HG02970 (cell line): ENCODE measurements at regions not wholly inside any gene's neighbourhood (a gene's known extent, or its start where the extent isn't known, plus 50 kb on each side); places are given as distances from the start of the nearest gene placed in this dataset.

Experiments used
- ATAC-seq: cut with Tn5 transposase; IDR thresholded peaks from one replicate; pipeline ENCODE4 v1.9.1; 2021; ENCODE audit warnings: mild to moderate bottlenecking, moderate library complexity, moderate number of reproducible peaks; ENCODE audit not compliant: unreplicated experiment, low FRiP score

GRCh38 chr18:40760251-40760650 is 1194.8 kb upstream of the PIK3C3 start:
- ATAC-seq: no peak

DNA sequence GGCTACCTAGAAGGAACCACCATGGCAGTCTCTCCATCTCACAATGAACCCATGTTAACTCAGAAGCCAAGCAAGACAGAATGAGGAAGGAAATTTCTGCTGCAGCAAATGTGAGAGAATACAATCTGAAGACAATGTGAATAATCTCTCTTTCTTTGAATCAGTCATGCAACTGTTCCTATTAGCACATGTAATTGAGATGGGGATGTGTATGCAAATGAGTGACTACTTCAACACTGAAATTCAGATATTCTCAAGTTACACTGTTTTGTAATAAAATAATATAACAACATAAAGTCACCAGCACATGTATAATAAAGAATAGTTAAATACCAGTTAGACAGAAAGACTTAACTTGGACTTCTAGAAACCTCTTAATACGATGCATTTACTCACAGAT is 1200.6 kb upstream of the PIK3C3 start:
- no peak for ATAC-seq

DNA sequence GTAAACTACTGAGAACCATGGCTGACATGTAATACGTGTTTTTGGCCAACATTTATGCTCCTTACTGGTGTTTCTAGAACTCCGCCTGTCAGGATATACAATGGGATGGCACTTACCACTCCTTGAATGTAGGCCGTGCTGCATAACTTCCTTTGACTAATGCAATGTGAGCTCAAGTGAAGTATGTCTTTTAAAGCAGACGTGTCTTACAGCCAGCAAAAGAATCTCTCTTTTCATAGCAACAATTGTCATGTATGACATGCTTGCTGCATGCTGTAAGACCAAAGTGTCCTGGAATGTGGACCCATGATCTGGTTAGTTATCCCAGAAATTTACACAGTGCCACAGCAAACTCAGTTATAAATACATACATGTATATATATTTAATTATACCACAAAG is 1202.7 kb upstream of the PIK3C3 start:
- ATAC-seq: no peak

- ATAC-seq: no peak
These were observed 1203.8 kb upstream of the PIK3C3 start for GRCh38 chr18:40751186-40751585.

GRCh38 chr18:40739029-40739428 is 1216.0 kb upstream of the PIK3C3 start:
- no peak for ATAC-seq

GRCh38 chr18:40738321-40738880 is 1216.6 kb upstream of the PIK3C3 start:
- ATAC-seq: no peak

DNA sequence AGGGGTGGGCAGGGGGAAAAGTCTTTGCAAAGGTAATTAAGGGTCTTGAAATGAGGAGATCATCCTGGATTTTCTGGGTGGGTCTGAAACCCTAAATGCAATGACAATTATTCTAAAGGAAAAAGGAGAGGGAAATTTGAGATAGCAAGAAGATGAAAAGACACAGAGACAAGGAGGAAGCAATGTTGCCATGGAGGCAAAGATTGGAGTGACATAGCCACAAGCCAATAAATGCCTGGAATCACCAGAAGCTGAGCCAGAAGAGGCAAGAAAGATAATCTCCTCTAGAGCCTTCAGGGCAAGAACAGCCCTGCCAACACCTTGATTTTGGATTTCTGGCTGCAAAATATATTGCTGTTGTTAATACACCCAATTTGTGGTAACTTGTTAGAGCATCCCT is 1246.3 kb upstream of the PIK3C3 start:
- no peak for ATAC-seq

- ATAC-seq: no peak
These were observed 1247.2 kb upstream of the PIK3C3 start for GRCh38 chr18:40707797-40708196.

DNA sequence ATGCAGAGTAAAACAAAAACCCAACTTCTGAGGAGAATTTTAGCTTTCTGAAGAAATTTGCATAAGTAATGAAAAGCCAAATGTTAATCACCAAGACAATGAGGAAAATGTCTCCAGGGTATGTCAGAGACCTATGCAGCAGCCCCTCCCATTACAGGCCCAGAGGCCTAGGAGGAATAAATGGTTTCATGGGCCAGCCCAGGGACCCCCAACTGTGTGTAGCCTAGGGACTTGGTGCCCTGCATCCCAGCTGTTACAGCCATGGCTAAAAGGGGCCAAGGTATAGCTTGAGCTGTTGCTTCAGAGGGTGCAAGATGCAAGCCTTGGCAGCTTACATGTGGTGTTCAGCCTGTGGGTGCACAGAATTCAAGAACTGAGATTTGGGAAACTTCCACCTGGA is 1256.9 kb upstream of the PIK3C3 start:
- ATAC-seq: no peak

DNA sequence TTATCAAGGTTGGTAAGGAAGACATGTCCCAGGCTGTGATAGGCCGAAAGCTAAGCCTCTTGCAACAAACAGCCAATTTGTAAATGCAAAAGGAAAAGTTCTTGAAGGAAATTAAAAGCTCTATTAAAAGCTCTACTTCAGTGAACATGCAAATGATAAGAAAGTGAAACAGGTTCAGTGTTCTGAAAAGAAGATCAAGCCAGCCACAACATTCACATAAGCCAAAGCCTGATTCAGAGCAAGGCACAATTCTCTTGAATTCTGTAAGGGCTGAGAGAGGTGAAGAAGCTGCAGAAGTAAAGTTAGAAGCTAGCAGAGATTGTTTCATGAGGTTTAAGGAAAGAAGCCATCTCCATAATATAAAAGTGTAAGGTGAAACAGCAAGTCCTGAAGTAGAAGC is 1259.5 kb upstream of the PIK3C3 start:
- no peak for ATAC-seq

GRCh38 chr18:40692871-40693270 is 1262.2 kb upstream of the PIK3C3 start:
- no peak for ATAC-seq

GRCh38 chr18:40690062-40690461 is 1265.0 kb upstream of the PIK3C3 start:
- no peak for ATAC-seq

DNA sequence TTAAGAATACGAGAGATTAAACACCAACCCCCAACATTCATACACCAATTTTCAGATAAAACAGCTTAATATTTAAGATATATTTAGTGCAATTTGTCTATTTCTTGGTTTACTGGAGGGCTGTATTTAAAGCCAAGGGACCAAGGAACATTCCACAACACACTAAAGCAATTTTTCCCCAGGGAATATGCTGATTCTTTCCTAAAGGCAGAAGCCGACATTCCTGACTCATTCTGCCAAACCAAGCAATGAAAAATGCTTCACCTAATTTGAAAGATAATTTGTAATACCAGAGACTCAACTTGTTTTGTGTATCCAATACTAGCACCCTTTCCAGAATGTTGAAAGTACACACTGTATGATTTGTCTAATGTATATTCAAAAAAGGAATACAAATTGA is 1267.6 kb upstream of the PIK3C3 start:
- ATAC-seq: no peak

DNA sequence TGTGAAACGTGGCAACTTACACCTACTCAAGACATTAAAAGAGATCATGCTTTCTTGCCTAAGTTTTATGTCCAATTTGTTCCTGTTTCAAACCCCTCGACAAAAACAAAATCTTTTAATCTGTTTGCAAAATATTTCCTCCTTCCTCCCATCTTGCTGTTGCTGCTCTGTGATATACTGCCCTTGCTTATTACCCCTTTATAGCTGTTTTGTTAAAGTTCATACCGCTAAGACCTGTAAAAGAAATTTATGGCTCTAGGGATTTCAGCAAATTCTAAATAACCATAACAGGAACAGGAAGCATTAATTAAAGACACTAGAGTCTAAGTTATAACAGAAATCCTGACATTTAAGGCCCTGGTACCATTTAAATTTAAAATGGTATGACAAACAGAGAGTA is 1268.2 kb upstream of the PIK3C3 start:
- no peak for ATAC-seq

DNA sequence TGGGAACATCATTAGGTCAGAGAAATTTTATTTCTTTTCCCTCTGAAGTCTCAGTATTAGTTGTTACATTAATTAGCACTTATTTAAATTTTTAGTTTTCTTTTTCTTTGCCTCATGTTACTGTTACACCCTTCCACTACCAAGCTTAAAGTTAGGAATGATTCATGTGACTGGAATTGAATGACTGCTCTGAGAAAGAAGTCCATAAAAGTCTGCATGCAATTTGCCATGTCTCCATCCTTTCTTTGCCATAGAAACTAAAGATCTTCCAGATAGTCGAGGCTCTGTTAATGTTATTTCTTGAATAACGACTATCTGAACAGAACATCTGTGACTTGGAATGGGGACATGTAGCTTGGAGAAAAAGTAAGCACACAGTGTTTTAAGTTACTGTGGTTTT is 1269.8 kb upstream of the PIK3C3 start:
- ATAC-seq: no peak

DNA sequence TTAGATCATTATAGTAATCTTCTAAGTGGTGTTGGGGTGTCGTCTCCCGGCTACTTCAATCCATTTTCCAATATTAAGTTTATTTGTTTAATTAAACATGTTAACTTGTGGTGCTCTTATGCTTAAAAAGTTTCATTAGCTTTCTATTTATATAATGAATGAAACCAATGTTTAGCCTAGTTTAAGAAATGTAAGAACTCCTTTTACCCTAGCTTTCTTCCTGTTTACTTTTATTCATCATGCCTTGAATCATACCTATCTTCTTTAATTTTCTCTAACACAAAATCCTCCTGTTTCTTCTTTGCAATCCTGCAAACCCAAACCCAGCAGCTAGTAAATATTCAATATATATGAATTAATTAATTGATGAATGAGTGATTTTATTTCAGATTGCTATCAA is 1276.7 kb upstream of the PIK3C3 start:
- no peak for ATAC-seq

GRCh38 chr18:40676668-40677067 is 1278.4 kb upstream of the PIK3C3 start:
- no peak for ATAC-seq

GRCh38 chr18:40673150-40673549 is 1281.9 kb upstream of the PIK3C3 start:
- ATAC-seq: no peak

DNA sequence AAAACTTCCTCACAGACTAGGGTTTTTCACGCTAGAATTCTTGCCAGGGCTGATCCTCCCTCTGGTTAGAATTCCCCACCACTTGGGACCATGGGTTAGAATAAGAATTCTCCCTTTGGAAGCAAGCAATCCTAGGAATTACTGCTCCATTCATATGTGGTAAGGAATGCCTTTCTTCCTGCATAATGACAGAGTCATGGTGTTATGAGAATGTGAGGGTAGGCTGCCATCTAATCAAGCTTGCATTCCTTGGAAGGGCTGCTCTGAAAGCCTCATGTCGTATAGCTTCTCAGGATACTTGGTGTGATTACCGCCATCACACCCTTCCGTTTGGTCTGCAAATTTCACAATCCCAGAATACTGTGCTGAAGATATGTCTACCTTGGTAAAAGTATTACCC is 1282.4 kb upstream of the PIK3C3 start:
- ATAC-seq: no peak

DNA sequence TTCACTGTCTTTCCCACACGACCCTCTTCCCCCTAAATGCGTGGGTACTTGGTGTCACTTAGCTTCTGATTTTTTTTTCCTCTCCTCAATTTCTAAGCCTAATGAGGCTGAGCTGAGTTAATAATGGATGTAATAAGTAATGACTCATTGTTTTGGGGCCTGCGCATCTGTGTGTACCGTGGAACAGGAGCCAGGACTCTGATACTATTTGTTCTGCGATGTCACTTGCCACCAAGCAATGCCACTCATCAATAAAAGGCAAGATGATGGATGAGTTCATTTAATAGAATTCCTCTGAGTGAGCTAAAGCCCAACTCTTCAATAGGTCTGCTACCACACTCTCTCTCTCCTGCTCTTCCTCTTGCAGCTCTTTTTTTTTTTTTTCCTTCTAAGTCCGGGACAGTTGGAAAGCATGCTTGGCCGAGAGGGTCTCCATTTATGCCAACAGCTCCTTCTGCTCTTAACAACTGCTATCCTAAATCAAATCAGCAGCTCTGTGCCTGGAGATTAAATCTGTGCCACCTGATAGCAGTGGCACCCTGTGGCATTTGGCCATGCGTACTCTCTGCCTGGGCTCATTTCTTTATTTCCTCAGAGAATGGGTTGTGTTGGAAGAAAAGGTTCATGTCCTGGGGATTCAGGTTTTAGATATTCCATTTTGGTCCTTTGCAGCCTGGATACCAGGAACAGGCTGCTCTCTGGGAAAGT is 1284.2 kb upstream of the PIK3C3 start:
- ATAC-seq: no peak

DNA sequence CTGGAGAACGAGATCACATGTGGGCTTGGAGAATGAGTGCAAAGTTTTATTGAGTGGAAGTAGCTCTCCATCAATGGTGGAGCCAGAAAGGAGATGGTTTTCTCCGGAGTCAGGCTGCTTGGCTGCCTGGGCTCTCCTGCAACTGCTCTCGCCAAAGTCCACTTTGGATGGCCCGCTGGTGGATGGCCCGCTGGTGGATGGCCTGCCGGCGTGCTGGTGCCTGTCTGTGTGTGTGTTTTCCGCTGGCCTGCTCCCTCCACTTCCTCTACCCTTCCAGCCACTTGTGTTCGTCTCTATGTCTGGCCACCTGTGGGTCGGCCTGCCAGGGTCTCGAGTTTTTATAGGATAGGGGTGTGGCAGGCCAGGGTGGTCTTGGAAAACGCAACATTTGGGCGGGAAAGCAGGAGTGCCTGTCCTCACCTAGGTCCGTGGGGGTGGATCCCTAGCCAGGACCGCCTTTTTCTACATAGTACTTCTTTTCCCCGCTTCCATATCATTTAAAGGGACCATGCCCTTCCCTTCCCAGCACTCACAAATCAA is 1292.1 kb upstream of the PIK3C3 start:
- ATAC-seq: no peak

DNA sequence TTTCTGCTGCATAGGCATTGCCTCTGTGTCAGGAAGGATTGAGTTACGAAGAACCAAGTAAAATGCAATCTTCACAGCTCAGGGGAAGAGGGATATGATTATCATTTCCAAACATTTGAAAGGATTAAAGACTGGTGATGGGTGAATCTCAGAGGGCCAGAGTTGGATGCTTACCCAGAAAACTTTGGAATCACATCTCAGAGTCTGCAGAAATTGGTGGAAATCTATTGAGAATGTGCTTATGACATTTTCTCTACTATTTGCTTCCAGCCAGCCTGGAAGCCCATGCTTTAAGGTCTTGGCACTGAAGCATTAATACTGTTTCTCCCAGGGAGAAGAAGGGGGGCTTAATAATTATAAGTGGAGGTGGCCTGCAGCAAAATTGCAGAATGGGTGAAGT is 1301.4 kb upstream of the PIK3C3 start:
- no peak for ATAC-seq
